Jurkat, Clone E6-1 (cell line): ENCODE measurements at regions not wholly inside any gene's neighbourhood (a gene's known extent, or its start where the extent isn't known, plus 50 kb on each side); places are given as distances from the start of the nearest gene placed in this dataset.
A peak's percentile ranks its signal among the peaks of the same experiment; 100 is the strongest.

Experiments
- DNase-seq: peaks from one replicate; pipeline ENCODE4 v3.0.0-alpha.2; 2011; ENCODE audit warnings: low read depth, low spot score
- H3K4me3 ChIP-seq: 2 replicates; pipeline ENCODE4 v1.5.1; 2011; ENCODE audit warnings: mild to moderate bottlenecking, low read length, control low read depth, moderate library complexity

GRCh38 chr15:69713726-69714559 is 261.3 kb downstream of the RPLP1 start:
- peak; percentile 96 for DNase-seq
- peak overlapping the region; percentile 20 for H3K4me3 ChIP-seq

DNA sequence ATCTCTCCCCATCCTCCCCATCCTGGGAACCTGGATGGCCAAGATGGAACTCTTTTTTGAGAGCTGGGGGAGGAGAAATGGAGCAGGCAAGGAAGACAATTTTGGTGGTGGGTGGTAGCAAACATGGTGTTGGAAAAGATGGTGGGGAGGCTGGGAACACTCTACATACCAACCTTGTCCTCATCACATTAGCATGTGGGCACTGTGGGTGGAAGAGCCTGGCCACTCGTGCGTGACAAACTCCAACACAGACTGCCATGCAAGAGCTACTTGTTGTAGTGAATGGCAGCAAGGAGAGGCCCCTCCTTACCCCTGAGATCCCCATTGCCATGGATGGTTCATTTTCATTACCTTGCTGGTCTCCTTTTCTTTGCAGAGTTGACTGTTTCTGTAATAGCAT is 262.6 kb downstream of the RPLP1 start:
- no peak overlapping the region for H3K4me3 ChIP-seq
- no peak for DNase-seq

GRCh38 chr15:69718436-69718835 is 265.8 kb downstream of the RPLP1 start:
- DNase-seq = no peak
- no peak overlapping the region for H3K4me3 ChIP-seq

DNA sequence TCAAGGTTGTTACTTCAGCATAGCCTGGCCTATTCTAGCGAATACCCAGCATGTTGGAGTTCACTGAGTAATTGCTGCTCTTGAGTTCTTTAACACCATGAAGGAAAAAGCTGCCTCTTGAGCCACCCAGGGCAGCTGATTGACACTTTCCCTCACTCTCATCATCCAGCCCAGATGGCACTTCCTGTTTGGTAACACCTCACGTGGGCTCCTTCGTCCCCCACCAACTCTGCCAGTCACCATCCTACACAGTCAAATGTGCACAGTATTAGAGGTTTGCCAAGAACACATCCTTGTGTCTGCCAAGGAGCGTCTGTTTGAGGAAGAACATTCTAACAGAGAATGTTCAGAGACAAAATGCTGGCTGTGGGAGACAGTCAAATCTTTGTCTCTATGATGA is 266.3 kb downstream of the RPLP1 start:
- peak; percentile 75 for DNase-seq
- H3K4me3 ChIP-seq = no peak overlapping the region

DNA sequence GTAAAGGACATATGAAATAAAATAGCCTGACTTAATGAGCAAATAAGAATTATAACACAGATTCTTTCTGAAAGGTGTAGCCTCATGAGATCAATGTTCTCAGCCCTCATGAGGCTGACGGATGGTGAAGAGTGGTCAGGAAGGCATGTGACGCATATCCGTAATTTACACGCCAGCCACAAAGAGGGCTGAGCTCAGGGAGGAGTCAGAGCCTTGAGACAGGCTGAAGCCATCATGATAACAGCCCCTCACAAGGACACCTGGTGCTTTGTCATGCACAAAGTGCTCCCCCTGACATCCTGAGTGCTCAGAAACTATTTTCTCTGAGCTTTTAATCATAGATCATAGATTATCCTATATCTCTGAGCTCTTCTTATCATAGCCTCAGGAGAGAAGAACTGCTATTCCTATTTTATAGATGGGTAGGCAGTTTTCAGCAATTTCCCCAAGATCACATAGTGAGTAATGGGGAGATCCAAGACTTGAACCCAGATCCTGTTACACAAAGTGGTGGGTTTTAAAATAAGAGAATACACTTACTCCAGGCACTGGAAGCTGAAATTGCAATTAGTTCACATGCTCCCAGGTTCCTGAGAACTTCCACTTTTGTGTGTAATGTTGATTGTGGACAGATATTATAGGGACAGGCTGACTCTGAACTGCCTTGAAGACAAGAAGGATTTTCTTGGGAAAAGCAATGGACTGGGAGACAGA is 267.1 kb downstream of the RPLP1 start:
- peak; percentile 86 for DNase-seq

GRCh38 chr15:69720536-69720935 is 267.9 kb downstream of the RPLP1 start:
- DNase-seq = peak; percentile 47
- no peak overlapping the region for H3K4me3 ChIP-seq

More for the DNA sequence above, 267.1 kb downstream of the RPLP1 start:
- no peak overlapping the region for H3K4me3 ChIP-seq

GRCh38 chr15:69722924-69723323 is 270.3 kb downstream of the RPLP1 start:
- H3K4me3 ChIP-seq = no peak overlapping the region
- no peak for DNase-seq

DNA sequence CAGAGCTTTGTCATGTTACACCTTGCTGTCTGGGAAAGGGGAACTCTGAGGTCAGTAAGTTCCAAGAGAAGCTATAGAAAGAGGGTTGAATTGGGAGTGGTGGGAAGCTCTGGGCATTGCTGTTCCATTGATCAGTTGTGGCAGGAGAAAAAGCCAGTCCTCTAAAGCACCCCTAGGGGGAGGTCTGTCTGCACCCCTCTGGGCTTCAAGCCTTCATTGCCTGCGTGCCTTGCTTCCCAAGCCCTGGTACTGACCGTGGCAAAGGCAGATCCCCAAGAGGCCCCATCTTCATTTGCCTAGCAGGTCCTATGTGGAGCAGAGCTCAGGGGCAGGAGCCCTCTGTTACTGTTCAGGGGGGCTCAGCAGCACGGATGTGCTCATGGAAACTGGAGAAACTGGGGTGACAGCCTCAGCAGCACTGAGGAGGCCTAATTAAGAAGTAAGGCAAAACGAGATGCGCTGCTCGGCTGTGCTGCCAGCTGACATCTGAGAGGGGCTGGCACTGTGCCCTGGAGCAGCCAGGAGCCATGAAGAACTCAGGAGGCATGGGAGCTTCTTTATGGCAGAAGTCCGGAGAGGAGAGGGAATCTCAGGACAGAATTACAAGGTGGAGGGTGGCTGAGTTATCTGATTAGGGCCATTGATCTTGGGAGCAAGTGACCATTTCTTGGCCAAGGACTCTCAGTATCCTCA is 270.9 kb downstream of the RPLP1 start:
- DNase-seq = no peak
- no peak overlapping the region for H3K4me3 ChIP-seq

DNA sequence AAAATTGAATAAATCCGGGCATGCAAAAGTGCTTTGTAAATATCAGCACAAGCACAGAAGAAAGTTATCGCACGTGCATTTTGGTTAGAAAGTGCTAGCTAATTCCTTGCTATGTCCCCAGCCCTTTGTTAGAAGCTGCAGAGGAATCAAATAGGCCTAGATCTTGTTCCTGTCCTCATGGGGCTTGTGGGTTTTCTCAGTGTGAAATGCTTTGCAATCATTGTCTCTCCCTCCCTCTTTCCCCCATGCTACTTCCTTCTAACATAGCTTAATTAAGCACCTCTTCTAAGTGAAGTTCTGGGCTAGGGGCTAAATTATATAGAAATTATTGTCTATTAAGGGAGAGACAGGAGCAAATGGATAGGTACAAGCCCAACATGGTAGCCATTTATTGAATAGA is 271.7 kb downstream of the RPLP1 start:
- no peak for DNase-seq
- H3K4me3 ChIP-seq = no peak overlapping the region

DNA sequence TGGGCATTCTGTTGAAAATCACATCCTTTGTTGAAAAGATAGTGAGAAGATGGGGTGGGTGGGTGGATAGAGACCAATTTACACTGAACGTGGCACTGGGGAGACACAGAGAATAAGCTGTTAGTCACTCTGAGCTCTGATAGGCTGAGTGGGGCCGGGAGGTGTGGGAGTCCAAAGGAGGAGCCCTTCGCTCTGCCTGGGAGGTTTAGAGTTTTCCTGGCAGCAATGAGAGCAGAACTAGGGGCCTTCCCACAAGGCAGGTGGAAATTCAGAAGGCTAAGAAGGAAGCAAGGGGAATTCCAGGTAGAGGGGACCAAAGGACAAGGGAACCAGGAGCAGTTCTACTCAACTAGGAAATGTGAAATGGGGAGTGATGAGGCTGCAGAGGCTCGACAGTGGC is 272.7 kb downstream of the RPLP1 start:
- no peak for DNase-seq

GRCh38 chr15:69725957-69726356 is 273.3 kb downstream of the RPLP1 start:
- DNase-seq = no peak
- H3K4me3 ChIP-seq = no peak overlapping the region

More for the DNA sequence above, 272.7 kb downstream of the RPLP1 start:
- H3K4me3 ChIP-seq = no peak overlapping the region

DNA sequence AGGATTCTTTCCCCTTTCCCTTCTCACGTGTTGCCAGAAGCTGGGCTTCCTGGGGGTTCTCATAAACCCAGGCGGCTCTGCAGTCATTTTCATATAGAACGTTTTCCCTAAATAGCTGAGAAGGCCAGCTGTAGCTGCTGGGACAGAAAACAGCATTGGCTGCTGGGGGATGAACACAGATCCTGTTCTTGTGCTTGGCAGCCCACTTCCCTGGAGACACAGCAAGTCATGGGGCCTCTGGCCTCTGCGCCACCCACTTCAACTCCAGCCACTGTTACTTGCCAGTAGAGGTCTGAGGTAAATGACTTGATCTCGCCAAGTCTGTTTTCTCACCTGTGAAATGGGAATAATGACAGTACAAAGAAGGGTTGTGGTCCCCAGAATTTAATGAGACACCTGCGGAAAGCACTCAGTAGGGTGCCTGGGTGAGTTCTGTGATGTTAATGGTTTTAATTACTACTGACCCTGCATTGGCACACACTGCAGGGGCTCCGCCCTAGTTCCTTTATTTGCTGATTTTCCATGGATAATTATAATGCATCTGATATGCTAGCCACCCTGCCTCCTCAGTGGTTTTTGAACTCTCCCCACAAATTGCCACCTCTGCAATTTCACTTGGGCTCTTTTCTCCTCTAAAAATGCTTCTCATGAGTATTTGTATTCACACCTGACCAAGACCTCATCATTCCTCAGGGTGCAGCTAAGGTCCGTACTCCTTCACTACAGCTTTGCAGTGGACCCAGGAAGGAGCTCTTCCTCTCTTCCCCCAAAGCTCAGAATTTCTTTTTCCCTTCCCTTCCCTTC is 274.7 kb downstream of the RPLP1 start:
- no peak overlapping the region for H3K4me3 ChIP-seq
- no peak for DNase-seq

DNA sequence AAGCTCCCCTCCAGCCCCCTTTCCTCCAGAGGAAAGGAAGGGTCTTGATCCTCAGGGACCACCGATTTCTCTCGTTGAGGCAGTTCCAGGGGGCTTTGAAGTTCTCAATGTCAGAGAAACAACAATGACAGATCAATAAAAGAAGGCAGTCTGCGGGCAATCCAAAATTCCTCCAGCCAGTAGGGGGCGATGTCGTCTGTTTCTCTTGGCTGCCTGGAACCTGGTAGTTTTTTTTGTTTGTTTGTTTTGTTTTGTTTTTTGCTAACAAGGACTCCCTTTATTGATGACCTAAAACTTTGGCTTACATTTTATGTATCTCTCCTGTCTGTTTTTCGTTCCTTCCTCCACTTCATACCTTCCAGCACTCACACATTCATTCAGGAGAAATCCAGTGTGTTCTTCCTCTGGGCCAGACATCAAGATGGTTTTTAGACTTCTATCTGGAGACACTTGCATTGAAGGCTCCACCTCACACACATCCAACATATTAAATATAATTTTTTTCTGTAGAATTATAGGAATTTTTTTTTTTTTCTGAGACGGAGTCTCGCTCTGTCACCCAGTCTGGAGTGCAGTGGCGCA is 276.6 kb downstream of the RPLP1 start:
- no peak for DNase-seq

GRCh38 chr15:69730281-69731080 is 277.9 kb downstream of the RPLP1 start:
- DNase-seq = no peak
- H3K4me3 ChIP-seq = no peak overlapping the region

More for the DNA sequence above, 276.6 kb downstream of the RPLP1 start:
- no peak overlapping the region for H3K4me3 ChIP-seq

DNA sequence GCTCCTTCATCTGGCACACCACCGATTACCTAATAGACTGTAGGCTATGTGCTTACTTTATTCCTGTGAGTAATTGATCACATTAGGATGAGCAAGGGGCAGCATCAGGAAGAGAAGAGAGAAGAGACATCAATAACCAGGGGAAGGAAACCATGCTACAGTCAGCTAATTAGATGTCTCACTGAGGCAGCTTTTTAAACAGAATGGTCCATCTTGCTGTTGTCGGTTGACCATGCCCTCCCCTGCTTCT is 278.4 kb downstream of the RPLP1 start:
- H3K4me3 ChIP-seq = no peak overlapping the region
- DNase-seq = no peak

- no peak overlapping the region for H3K4me3 ChIP-seq
- DNase-seq = no peak
Observed at GRCh38 chr15:69731581-69731980, 279.0 kb downstream of the RPLP1 start.

- DNase-seq = no peak
- no peak overlapping the region for H3K4me3 ChIP-seq
Observed at GRCh38 chr15:69732133-69732532, 279.5 kb downstream of the RPLP1 start.

DNA sequence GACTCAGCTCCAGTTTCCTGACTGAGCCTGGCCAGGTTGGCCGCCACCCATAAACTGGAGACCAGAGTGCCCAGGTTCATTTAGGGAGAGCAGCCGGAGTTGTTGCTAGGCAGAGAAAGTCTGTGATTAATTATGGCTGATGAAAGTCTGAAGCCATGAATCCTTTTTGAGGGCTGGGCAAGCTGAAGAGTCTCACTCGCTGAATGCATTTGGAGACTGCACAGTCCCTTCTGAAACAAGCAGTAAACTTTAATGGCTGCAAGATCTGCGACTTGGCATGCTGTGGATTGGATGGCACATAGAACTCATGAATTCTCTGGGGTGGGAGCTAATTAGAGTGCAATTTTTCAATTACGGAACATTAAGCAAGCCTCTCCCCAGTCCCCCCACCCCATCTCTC is 282.1 kb downstream of the RPLP1 start:
- DNase-seq = no peak
- H3K4me3 ChIP-seq = no peak overlapping the region
